ENCODE measurements at regions not wholly inside any gene's neighbourhood (a gene's known extent, or its start where the extent isn't known, plus 50 kb on each side); places are given as distances from the start of the nearest gene placed in this dataset.

- TF ChIP-seq CREB5 (CRISPR knock-in tag; IDR thresholded peaks at IDR 0.05; ENCODE audit: low read depth) (no peak), SNAI2 (CRISPR knock-in tag; IDR thresholded peaks at IDR 0.05) (no peak), TOX (CRISPR knock-in tag; IDR thresholded peaks at IDR 0.05; ENCODE audit: borderline replicate concordance) (no peak), ARNTL (CRISPR knock-in tag; IDR thresholded peaks at IDR 0.05; ENCODE audit: borderline replicate concordance, low read depth) (no peak), OSR1 (CRISPR knock-in tag; IDR thresholded peaks at IDR 0.05) (no peak), POU6F1 (CRISPR knock-in tag; IDR thresholded peaks at IDR 0.05; ENCODE audit: borderline replicate concordance, low read depth) (no peak), PATZ1 (CRISPR knock-in tag; IDR thresholded peaks at IDR 0.05; ENCODE audit: borderline replicate concordance) (no peak), RARB (CRISPR knock-in tag; IDR thresholded peaks at IDR 0.05) (no peak), ZFP30 (CRISPR knock-in tag; IDR thresholded peaks at IDR 0.05) (no peak), ZC3H10 (CRISPR knock-in tag; IDR thresholded peaks at IDR 0.05) (no peak), BACH2 (CRISPR knock-in tag; IDR thresholded peaks at IDR 0.05; ENCODE audit: borderline replicate concordance) (no peak), CSRNP3 (CRISPR knock-in tag; IDR thresholded peaks at IDR 0.05) (no peak)
These were observed 515.3 kb upstream of the PSMD7 start for GRCh38 chr16:73781297-73781696.

All from SK-N-SH treated with all-trans-retinoic acid at 6 μM for 48 hours (cell line).